ENCODE measurements at regions not wholly inside any gene's neighbourhood (a gene's known extent, or its start where the extent isn't known, plus 50 kb on each side); places are given as distances from the start of the nearest gene placed in this dataset.

DNA sequence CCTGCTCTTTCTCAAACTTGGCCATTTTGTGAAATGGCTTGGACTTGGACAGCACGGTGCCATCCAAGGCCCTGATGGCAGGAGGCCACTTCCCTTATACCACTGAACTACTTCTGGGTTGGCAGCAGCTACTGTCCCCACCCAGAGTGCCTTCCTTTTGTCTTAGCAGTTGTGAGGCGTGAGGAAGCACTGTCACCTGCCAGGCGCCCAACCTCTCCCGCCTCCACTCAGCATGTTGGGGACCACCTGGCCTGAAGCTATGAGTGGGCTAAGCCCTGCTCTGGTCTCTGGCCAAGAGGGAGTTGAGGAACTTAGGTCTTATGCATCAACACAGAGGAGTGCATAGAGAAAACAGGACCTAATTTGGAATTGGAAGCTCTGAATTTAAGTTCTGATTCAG is 276.0 kb downstream of the ENC1 start:
- ChIA-PET POLR2A (no interaction called here), CTCF (no interaction called here)

DNA sequence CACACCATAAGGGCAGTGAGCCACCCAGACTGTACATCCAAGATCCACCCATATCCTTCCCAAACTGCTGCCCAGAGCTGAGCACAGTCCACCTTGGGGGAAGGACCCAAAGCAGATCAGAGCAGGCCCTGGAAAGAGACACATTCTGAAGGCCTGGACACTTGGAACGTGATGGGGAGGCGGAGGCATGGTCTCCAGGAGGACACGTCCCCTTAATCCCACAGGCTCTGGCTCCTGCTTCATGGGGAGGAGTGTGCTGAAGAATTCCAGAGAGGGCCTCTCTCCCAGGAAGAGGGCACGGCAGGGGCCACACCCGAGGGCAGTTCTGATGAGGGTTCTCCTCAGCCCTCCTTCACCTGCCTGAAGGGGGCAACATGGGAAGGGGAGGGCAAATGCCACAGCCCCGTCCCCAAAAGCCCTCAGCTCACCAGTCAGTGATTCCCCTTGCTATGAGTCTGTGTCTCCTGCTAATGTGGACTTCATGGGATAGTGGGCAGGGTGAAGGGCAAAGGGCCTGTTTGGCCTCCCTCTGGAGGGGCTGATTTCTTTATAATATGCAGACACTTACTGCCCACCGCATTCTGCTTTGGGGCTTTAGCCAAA is 276.8 kb downstream of the ENC1 start:
- ChIA-PET CTCF (no interaction called here), POLR2A (no interaction called here)

DNA sequence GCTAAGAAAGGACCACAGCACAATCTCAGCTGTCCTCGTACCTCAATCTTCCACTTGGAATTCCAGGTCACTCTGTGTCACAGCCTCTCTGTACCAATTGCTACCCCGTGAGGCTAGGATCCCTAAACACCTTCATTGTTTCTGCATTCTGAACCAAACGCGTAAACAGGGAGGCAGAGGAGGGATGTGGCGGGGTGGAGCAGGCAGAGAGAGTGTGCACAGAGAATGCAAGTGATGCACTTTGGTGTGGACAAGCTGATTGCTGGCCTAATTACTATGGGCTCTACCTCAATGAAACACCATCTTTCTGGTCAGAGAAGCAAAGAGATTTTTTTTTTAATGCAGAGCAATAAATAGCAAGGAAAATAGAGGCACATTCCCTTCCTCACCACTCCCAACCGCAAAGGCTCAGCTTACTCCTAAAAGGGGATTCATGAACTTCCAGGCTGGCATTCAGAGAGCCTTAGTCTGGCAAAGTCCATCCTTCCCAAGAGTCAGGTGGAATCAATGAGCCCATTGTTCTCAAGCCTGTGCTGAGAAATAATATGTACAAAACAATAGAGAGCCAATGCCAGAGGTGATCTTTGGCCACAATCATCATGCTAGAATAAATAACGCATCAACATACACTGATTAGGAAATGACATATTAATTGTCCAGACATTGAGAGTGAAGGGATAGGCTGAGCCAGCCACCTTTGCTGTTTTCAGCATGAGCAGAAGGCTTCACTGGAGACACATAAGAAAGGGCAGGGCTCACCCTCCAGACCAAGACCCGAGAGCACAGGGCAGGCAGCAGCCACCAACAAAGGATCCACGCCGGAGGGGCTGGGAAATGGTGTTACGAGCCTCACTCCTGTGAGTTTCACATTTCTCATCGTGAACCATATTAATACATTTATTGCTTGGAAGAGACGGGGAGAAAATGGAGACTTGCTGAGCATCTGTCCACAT is 278.8 kb downstream of the ENC1 start:
- CTCF ChIA-PET, result no interaction called here
- POLR2A ChIA-PET, result no interaction called here

DNA sequence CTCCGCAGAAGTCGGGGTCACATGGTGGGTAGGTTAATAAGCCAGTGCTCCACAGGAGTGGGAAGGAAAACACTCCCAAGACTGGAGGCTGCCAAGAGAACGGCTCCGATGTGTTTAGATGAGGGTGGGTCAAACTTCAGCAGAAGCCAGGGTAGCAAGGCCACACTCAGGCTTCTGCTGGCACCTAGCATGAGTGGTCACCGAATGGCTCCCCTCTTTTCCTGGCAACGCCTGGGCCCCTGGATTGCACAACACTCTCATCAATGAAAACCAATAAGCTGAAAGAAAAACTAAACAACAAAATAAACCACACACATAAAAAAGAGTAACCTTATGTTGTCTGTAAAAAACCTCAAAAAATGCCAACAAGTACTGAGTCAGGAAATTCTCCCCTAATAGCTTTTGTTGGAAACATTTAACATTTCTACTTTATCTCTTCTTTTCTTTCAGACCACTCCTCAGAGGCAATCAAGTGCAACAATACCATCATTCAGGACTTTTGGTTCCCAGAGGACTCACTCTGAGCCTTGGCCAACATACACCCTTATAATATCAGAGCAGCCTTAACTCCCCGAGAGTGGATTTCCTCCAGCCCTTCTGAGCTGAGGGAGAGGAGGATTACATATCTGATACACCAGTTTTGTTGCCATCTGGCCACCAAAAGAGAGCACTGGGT is 279.9 kb downstream of the ENC1 start:
- ChIA-PET POLR2A (no interaction called here), CTCF (no interaction called here)

DNA sequence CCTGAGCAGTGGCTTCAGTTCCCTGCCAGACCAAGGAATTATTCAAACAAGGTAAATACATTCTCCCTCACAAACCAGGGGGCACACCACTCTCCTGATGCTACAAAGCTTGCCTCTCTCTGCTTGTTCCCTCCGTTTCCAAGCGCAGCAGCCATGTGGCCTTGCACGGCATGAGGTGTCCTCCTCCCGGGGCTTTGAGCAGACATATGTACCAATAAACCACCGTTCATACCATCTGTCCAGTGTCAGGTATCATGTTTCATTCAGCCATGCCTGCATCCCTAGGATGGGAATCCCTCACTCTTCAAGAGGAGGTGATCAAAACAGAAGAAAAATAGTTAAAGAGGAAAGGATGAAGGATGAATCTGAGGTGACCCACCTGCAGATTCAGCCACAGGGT is 282.7 kb downstream of the ENC1 start:
- ChIA-PET POLR2A (no interaction called here), CTCF (no interaction called here)

DNA sequence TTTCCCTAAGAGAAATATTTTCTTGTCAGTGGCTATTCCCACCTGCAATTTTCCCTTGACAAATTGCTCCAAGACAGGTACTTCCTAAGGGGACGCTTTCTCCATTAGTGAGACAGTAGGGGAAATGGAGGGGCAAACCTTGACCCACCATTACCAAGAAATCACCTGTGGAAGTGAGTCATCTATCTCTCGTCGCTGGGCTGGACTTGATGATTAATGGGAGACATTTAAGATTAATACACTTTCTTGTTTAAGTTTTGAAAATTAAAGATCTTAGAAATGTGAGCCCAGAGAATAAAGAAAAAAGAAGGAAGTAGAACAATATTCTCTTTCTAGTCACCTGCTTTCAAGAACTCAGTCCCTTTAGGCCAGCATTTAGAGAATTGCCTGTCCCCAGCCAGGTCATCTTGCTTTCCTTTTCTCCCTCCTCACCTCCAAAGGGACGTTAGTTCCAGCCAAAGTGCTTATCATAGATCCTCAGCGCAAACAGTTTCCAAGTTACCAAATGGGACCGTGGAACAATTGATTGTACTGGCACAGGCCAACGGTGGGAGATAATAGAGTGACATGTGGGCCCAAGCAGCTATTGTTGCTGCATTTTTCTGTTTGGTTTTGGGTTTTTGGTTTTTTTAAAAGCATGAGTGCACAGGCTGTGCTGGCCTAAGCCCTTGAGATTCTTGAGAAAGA is 284.4 kb downstream of the ENC1 start:
- ChIA-PET POLR2A (no interaction called here), CTCF (no interaction called here)

DNA sequence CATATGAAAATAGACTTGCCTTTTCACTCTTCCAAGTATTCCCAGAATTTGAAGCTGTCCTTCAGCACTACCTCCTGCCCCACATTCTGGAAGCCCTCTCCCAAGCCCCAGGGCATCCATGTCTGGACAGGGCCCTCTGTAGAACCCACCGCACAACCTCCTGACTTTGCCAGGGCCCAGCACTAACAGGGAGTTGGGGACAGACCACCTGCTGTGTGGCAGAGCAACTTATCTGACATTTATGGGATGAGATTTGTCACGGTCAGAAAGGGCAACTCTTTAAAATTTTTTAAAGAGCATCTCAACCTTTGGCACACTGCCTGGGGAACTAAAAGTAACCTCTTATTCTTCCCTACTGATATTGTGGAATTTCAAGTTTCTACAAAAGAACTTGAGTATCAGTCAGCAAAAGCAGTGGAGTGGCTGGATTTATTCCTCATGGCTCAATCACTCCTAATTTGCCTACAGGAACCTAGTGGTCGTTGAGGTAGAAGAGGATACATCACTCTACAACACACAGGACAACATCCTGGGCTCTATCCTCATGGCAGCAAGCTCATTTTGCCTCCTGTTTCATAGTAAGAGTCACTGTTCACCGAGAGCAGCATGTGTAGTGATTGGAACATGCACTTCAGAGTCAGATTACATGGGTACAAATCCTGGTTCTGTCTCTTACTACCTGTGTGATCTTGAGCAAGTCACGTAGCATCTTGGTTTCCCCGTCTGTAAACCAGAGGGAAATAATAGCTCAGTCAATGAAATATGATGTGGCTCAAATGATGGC is 285.3 kb downstream of the ENC1 start:
- CTCF ChIA-PET, result no interaction called here
- POLR2A ChIA-PET, result no interaction called here

DNA sequence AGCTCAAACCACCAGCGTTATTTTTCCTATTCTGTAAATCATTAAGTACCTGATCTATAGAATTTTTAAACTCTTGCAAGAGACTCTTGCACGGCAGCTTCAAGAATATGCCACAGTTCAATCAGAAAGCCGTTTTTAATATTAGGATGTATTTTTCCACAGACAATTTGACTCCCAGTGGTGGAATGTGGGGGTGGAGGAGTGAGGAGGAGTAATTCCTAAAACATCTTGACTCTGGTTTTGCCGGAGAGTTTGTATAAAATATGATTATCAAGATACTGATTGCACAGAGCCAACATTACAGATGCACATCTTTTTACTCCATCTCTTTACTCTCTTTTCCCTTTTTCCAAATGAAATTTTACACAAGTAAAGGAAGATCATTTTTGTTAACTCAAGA is 288.3 kb downstream of the ENC1 start:
- POLR2A ChIA-PET, result no interaction called here
- CTCF ChIA-PET, result no interaction called here

DNA sequence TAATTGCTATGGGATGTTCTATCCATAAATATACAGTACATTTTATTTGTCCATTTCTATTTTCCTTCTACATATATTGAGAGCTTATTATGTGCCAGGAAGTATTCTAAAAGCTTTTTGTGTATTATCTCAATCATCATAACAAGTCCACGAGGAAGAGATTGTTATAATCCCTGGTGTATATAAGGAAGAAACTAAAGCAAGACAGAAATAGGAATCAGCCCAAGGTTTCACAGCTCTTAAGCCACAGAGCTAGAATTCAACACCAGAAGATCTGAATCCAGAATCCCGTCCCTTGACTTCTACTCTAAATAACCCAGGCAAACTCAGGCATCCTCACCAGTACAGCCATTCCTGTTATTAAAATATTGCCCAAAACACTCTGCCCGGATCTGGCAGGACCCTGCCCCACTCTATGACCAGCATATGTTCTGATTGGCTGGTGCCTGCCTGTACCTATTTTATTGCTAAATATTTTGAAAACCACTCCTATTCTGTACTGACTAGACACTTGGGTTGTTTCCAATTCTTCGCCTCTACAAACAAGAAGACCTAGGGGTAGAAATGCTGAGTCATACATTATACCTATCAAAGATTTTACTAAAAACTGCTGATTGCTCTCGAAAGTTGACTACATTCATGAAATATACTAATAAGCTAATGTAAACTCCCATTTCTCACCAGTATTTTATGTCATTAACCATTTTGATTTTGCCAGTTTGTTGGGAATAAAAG is 297.4 kb downstream of the ENC1 start:
- CTCF ChIA-PET, result no interaction called here
- POLR2A ChIA-PET, result no interaction called here

DNA sequence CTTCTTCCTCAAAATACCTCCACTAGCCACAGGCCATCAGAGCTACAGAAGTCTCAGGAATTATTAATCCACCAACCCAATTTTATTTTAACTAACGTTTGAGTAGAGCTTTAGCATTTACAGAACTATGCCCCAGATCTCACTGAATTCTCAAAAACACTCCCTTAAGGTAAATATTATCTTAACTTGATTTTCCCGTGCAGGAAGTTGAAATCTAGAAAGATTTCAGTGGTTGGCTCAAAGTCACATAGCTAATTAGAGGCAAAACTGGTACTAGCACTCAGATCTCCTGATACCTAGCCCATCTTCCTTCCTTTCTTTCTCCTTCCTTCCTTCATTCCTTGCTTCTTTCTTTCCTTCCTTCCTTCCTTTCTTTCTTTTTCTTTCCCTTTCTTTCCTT is 298.3 kb downstream of the ENC1 start:
- ChIA-PET CTCF (interaction anchor here (0.6 kb wide), 1 partner anchor 211 kb away, joined by 3 read pairs; no protein-coding TSS in a partner anchor), POLR2A (no interaction called here)

DNA sequence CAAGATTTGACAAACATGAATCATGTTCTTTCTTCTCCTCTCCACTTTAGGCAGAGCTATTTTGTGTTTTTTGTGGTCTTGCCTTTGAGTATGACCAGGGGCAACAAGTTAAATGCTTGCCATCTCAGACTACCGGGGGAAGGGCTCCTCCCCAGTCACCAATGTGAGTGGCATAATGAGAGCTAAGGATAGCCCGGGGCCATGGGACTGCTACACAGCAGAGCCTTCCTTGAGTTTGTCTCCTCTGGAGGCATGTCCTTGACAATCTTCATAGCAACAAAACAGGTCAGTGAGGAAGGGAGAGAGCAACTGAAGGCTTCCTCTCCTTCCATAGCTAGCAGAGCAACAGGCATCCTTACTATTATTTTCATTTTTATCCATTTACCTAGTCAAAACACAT is 299.3 kb downstream of the ENC1 start:
- ChIA-PET CTCF (no interaction called here), POLR2A (no interaction called here)

DNA sequence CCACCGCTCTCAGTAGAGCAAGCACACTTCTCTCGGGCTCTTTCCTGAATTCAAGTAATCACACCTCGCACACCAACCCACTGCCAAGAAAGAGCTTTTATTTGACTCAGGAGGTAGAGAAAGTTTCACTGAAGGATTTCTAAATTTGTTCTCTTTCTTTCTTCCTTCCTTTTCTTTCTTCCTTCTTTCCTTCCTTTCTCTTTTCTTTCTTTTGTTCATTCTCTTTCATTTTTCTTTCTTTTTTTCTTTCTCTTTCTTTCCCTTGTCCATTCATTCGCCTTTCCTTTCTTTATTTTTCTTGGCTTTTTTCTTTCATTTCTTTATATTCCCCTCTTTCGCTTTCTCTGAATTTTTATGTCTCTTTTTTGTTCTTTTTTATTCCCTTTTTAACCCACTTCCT is 300.1 kb downstream of the ENC1 start:
- ChIA-PET POLR2A (no interaction called here), CTCF (no interaction called here)

DNA sequence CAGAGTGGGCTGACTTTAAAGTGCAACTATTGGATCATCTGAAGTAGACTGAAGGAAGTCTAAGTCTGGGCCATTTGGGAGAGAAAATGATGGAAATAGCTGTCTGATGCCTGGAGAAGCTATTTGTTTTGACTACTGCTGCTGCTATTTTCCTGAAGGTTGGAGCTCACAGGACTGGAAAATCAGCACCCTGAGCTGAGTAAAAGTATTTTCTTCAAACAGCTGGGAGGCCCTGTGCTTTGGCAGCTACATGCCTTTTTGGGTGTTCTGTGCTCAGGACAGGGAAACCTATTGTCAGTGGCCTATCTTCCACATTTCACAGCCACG is 302.6 kb downstream of the ENC1 start:
- ChIA-PET CTCF (no interaction called here), POLR2A (no interaction called here)

DNA sequence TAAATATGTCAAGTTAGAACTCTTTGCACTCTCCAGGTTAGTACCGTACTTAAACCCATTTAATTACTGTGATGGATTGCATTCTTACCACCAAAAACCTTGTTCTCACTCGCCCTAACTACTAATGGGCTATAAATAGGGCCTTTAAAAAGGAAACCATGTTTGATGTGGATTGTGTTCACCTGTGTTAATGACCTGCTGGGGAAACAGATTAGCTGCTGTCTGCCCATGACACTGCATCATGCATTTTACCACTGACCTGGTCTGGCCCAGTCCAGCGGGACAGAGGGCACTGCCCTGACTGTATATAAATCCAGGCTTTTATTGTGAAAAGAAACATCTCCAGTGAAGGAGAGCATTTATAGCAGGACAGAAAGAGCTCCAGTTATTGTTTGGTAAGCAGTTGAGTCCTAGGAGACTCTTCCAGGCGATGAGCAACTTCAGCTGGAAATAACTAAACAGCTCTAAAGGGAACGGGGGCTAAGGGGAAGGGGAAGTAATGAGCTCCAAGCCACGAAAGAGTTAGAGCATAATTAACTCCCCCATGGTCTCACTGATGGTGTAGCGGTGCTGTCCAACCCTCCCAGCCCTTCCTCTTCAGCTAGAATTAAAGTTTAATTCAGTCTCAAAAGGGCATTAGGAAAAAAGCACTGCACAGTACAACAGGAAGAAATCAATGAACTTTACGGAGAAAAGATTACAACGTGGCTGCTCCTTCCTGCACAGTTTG is 303.1 kb downstream of the ENC1 start:
- CTCF ChIA-PET, result no interaction called here
- POLR2A ChIA-PET, result no interaction called here

DNA sequence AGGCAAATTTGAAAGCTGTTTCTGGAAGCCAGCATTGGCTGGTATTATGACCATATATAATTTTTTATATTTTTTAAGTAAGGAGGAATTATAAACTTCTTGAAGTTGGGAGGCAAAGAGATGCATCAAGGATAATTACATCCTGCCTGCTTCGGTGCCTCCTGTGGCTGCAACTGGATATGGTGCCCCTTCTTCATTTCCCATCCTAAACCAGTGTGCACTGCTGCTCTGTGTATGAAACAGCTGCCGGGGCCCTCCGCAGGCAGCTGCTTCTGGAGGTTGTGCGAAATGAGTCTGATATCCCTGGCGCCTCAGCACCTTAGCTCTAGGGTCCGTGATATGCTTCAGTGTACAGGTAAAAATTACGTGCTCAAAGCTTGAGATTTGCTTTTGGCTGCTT is 304.2 kb downstream of the ENC1 start:
- CTCF ChIA-PET, result no interaction called here
- POLR2A ChIA-PET, result no interaction called here

DNA sequence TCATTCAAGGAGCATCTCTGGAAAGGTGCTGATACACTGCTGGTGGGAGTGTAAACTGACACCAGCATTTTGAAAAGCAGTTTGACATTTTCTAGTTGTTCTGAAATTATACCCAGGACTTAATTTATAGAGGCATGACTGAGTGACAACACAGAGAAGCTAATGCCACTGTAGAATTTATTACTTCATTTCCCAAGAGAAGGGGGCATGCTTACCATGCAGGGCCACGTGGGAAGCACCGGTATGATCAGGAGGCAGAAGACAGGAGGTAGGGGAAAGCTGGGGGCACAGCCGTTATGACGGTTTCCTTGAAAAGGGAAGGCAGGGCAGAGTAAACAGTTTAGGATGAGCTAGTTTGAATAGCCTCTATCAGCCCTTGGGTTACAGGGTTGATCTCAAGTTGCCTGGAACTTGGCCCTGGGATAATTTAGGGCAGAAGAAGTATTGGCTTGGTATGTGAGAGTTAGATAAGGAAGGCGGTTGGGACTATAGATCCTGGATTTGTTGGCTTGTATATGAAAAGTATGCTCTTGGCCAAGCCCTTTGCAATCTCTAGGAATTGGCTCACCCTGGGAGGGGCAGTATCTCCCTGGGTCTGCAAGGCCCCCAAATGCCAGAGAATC is 305.7 kb downstream of the ENC1 start:
- POLR2A ChIA-PET, result no interaction called here

DNA sequence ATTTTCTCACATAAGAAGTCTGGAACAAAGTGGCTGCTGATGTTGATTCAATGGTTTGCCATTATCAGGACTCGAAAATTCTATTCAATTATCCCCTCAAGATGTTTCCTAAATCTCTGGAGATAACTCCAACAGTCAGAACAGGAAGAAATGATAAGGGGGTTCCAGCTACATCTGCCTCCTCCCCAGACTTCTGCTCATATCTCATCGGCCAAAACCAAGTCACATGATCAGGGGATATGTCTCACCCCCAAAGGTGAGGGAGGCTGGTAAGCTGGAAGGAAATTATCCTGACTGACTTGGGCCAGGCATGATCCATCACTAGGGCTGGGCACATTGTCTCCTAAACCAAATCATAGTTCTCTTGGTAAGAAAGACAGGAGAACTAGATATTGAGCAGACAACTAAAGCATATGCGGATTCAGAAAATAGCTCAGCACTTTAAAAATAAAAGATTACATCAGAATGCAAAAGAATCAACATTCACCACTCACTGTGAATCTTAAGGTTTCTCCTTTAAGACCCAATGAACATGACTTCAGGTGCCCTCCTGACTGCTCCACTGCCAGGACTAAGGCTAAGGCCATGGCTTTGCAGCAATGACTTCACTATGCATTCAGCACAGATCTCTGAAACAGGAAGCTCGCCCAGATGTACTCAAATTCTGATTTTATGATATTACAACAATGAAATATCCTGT is 306.3 kb downstream of the ENC1 start:
- ChIA-PET CTCF (no interaction called here), POLR2A (no interaction called here)

More for the DNA sequence above, 305.7 kb downstream of the ENC1 start:
- CTCF ChIA-PET, result no interaction called here

DNA sequence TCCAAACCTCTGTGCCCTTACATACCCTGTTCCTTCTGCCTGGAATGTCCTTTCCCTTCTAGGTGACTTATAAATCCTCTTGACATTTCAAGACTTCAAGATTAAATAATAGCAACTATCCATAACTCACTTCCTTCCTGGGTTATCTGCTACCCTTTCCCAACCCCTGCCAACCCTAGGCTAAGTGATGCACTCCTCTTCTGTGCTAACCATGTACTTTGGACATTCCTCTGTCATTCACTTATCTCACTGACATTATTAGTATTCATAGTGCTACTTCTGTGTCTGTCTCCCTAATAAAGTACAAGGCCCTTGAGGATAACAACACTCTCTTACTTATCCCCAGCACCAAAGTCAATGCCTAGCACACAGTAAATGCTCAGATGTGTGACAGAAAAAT is 307.1 kb downstream of the ENC1 start:
- POLR2A ChIA-PET, result no interaction called here

More for the DNA sequence above, 307.1 kb downstream of the ENC1 start:
- CTCF ChIA-PET, result no interaction called here

All from activated CD8-positive, alpha-beta memory T cell treated with anti-CD3 and anti-CD28 coated beads for 36 hours (primary cell).